Gastroesophageal sphincter (tissue), 3 donors: ENCODE measurements at regions not wholly inside any gene's neighbourhood (a gene's known extent, or its start where the extent isn't known, plus 50 kb on each side); places are given as distances from the start of the nearest gene placed in this dataset.

Source experiments
- EP300 ChIP-seq: sonication (generic); formaldehyde crosslinking; IDR thresholded peaks from one replicate; pipeline ENCODE4 v1.6.1; 2017; ENCODE audit warnings: antibody characterized with exemption, mild to moderate bottlenecking
- POLR2A ChIP-seq, 2 donors: fragments of 450-650 bp; IDR thresholded peaks; one replicate each; pipeline ENCODE4 v1.6.1; 2017; ENCODE audit warnings: antibody characterized with exemption in 2 of 2, mild to moderate bottlenecking in 2 of 2, moderate library complexity in 1 of 2
- POLR2AphosphoS5 ChIP-seq: sonication (generic); formaldehyde crosslinking; IDR thresholded peaks from one replicate; pipeline ENCODE4 v1.6.1; 2017; ENCODE audit warnings: antibody characterized with exemption
- TF ChIP-seq, protein P1 (sequence below), 4 experiments: fragments of 200-600 bp in 2 of 4; fragments of 450-650 bp in 2 of 4; sonication (generic) in 1 of 4; IDR thresholded peaks; one replicate each; pipeline ENCODE4 v1.5.1; 2017 to 2019; ENCODE audit warnings: antibody characterized with exemption in 4 of 4, mild to moderate bottlenecking in 2 of 4, moderate library complexity in 2 of 4

GRCh38 chr2:181324912-181325311, 132.3 kb upstream of the ITGA4 start:
- TF ChIP-seq, protein P1, sequence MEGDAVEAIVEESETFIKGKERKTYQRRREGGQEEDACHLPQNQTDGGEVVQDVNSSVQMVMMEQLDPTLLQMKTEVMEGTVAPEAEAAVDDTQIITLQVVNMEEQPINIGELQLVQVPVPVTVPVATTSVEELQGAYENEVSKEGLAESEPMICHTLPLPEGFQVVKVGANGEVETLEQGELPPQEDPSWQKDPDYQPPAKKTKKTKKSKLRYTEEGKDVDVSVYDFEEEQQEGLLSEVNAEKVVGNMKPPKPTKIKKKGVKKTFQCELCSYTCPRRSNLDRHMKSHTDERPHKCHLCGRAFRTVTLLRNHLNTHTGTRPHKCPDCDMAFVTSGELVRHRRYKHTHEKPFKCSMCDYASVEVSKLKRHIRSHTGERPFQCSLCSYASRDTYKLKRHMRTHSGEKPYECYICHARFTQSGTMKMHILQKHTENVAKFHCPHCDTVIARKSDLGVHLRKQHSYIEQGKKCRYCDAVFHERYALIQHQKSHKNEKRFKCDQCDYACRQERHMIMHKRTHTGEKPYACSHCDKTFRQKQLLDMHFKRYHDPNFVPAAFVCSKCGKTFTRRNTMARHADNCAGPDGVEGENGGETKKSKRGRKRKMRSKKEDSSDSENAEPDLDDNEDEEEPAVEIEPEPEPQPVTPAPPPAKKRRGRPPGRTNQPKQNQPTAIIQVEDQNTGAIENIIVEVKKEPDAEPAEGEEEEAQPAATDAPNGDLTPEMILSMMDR (IDR thresholded peaks at IDR 0.05): no peak
- no peak for TF ChIP-seq EP300
- no peak for TF ChIP-seq POLR2A (IDR thresholded peaks at IDR 0.05)
- TF ChIP-seq POLR2AphosphoS5: no peak
